DND-41 (cell line): ENCODE measurements at regions not wholly inside any gene's neighbourhood (a gene's known extent, or its start where the extent isn't known, plus 50 kb on each side); places are given as distances from the start of the nearest gene placed in this dataset.

Experiments
- ATAC-seq: fragments of 200-7000 bp; cut with Tn5 transposase; 3 replicates; pipeline ENCODE4 v1.9.1; 2021; ENCODE audit warnings: low read depth; ENCODE audit not compliant: insufficient read depth
- DNase-seq: peaks from one replicate; pipeline ENCODE4 v3.0.0-alpha.2; 2020
- H2AFZ ChIP-seq: 2 replicates; pipeline ENCODE4 v1.6.0; 2012; ENCODE audit warnings: low read depth, low read length
- H3K27ac ChIP-seq: 2 replicates; pipeline ENCODE4 v1.5.1; 2012; ENCODE audit warnings: low read length, inconsistent platforms
- H3K27me3 ChIP-seq: fragments of 200-600 bp; sonication (generic); 2 replicates; pipeline ENCODE4 v1.6.0; 2012; ENCODE audit warnings: low read length, mild to moderate bottlenecking, inconsistent platforms; ENCODE audit not compliant: insufficient read depth, poor library complexity
- H3K36me3 ChIP-seq: 2 replicates; pipeline ENCODE4 v1.5.1; 2012; ENCODE audit warnings: low read length, inconsistent platforms; ENCODE audit not compliant: insufficient read depth
- H3K4me1 ChIP-seq: 2 replicates; pipeline ENCODE4 v1.5.1; 2012; ENCODE audit warnings: mild to moderate bottlenecking, low read length; ENCODE audit not compliant: insufficient read depth
- H3K4me2 ChIP-seq: 2 replicates; pipeline ENCODE4 v1.6.0; 2012; ENCODE audit warnings: mild to moderate bottlenecking, moderate library complexity, low read length, inconsistent platforms; ENCODE audit not compliant: insufficient read depth
- H3K4me3 ChIP-seq, 2 experiments: fragments of 200-600 bp in 1 of 2; shearing (Covaris generic) in 1 of 2; 2 replicates each; pipeline ENCODE4 v1.5.1; 2012 to 2016; ENCODE audit warnings: inconsistent platforms in 2 of 2, low read length in 2 of 2, mild to moderate bottlenecking in 2 of 2, low read depth in 1 of 2, moderate library complexity in 1 of 2
- H3K79me2 ChIP-seq: 2 replicates; pipeline ENCODE4 v1.6.0; 2012; ENCODE audit warnings: low read length, inconsistent platforms; ENCODE audit not compliant: insufficient read depth
- H3K9ac ChIP-seq: 2 replicates; pipeline ENCODE4 v1.6.0; 2012; ENCODE audit warnings: low read depth, mild to moderate bottlenecking, inconsistent platforms, low read length, moderate library complexity
- H3K9me3 ChIP-seq: 2 replicates; pipeline ENCODE4 v1.5.1; 2012; ENCODE audit warnings: low read length, moderate library complexity, mild to moderate bottlenecking, inconsistent platforms; ENCODE audit not compliant: insufficient read depth, severe bottlenecking
- H4K20me1 ChIP-seq: 2 replicates; pipeline ENCODE4 v1.6.0; 2012; ENCODE audit warnings: low read length; ENCODE audit not compliant: insufficient read depth
- EZH2 ChIP-seq: IDR thresholded peaks from 3 replicates; pipeline ENCODE4 v1.6.1; 2012; ENCODE audit warnings: borderline replicate concordance, low read depth, mild to moderate bottlenecking, moderate library complexity, low read length, inconsistent platforms; ENCODE audit not compliant: severe bottlenecking
- TF ChIP-seq, protein P1 (sequence below): IDR thresholded peaks from 2 replicates; pipeline ENCODE4 v1.5.1; 2012; ENCODE audit warnings: borderline replicate concordance, low read length, moderate library complexity, mild to moderate bottlenecking; ENCODE audit not compliant: poor library complexity, severe bottlenecking; ENCODE audit errors: extremely low read depth

DNA sequence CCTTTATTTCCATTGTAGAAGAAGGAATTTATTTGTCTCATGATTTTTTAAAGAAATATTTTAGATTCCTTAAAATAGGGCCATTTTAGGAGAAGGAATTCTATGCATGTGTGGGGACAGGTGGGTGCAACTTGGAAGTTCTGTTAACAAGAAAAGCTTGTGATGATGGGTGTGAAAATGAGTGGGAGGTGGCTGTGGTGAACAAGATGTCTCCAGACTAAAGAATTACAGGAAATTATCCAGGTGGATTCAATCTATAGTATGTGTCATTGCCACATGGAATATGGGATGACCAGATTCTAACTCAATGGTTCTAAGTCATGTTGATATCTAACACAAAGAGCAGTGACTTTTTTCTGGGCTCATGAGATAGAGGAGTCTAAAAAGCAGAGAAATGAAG lies 229.6 kb upstream of the IGFBP3 start:
- H3K4me1 ChIP-seq: no peaks in the 10 kb centered on the region
- no peak overlapping the region for H3K9ac ChIP-seq
- H3K27ac ChIP-seq: no peak overlapping the region
- H3K4me3 ChIP-seq: no peak overlapping the region
- TF ChIP-seq, protein P1, sequence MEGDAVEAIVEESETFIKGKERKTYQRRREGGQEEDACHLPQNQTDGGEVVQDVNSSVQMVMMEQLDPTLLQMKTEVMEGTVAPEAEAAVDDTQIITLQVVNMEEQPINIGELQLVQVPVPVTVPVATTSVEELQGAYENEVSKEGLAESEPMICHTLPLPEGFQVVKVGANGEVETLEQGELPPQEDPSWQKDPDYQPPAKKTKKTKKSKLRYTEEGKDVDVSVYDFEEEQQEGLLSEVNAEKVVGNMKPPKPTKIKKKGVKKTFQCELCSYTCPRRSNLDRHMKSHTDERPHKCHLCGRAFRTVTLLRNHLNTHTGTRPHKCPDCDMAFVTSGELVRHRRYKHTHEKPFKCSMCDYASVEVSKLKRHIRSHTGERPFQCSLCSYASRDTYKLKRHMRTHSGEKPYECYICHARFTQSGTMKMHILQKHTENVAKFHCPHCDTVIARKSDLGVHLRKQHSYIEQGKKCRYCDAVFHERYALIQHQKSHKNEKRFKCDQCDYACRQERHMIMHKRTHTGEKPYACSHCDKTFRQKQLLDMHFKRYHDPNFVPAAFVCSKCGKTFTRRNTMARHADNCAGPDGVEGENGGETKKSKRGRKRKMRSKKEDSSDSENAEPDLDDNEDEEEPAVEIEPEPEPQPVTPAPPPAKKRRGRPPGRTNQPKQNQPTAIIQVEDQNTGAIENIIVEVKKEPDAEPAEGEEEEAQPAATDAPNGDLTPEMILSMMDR: no peak
- no peak for TF ChIP-seq EZH2
- no peak for ATAC-seq
- H4K20me1 ChIP-seq: no peaks in the 10 kb centered on the region
- H2AFZ ChIP-seq: no peak overlapping the region
- H3K9me3 ChIP-seq: no peaks in the 10 kb centered on the region
- H3K4me2 ChIP-seq: no peak overlapping the region
- no peak for DNase-seq
- no peaks in the 10 kb centered on the region for H3K79me2 ChIP-seq
- no peaks in the 10 kb centered on the region for H3K36me3 ChIP-seq
- H3K27me3 ChIP-seq: no peaks in the 10 kb centered on the region

DNA sequence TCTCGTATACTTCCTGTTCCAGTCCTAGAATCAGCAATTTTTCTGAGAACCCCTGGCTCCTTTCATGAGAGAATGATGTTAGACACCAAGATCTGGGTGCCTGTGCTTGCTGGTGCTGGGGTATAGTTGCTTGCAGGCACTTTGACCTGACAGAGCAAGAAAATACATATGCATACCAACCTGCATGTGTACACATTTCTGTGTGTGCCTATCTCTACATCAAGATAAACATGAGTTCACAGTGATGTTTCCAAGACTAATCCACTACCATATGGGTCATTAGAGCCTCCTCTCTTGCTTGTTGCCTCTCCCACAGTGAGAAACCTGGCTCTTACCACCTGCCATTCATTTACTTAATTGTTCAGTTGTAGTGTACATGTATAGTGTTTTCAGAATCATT lies 229.1 kb upstream of the IGFBP3 start:
- H3K4me1 ChIP-seq: no peaks in the 10 kb centered on the region
- no peak overlapping the region for H3K27ac ChIP-seq
- H3K4me3 ChIP-seq: no peak overlapping the region
- no peaks in the 10 kb centered on the region for H3K27me3 ChIP-seq
- no peak overlapping the region for H2AFZ ChIP-seq
- no peaks in the 10 kb centered on the region for H3K9me3 ChIP-seq
- DNase-seq (no peak), ATAC-seq (no peak)
- no peak overlapping the region for H3K4me2 ChIP-seq
- H3K36me3 ChIP-seq: no peaks in the 10 kb centered on the region
- H4K20me1 ChIP-seq: no peaks in the 10 kb centered on the region
- TF ChIP-seq, protein P1: no peak
- TF ChIP-seq EZH2: no peak
- no peak overlapping the region for H3K9ac ChIP-seq
- H3K79me2 ChIP-seq: no peaks in the 10 kb centered on the region

DNA sequence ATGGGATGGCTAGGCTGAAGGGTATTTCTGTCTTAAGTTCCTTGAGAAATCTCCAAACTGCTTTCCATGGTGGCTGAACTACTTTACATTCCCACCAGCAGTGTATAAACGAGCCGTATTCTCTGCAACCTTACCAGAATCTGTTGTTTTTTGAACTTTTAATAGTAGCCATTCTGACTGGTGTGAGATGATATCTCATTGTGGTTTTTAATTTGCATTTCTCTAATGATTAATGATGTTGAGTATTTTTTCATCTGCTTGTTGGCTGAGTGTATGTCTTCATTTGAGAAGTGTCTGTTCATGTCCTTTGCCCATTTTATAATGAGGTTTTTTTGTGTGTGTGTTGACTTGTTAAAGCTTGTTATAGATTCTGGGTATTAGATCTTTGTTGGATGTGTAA lies 226.8 kb upstream of the IGFBP3 start:
- Histone ChIP-seq H3K36me3 (no peaks in the 10 kb centered on the region), H4K20me1 (no peaks in the 10 kb centered on the region), H3K9ac (no peak overlapping the region), H3K4me3 (no peak overlapping the region), H3K4me1 (no peaks in the 10 kb centered on the region), H3K9me3 (no peaks in the 10 kb centered on the region), H3K27me3 (no peaks in the 10 kb centered on the region), H3K79me2 (no peaks in the 10 kb centered on the region), H2AFZ (no peak overlapping the region), H3K4me2 (no peak overlapping the region), H3K27ac (no peak overlapping the region)
- TF ChIP-seq, protein P1: no peak
- no peak for TF ChIP-seq EZH2
- no peak for DNase-seq
- no peak for ATAC-seq
